ENCODE measurements at regions not wholly inside any gene's neighbourhood (a gene's known extent, or its start where the extent isn't known, plus 50 kb on each side); places are given as distances from the start of the nearest gene placed in this dataset.

- no peak overlapping the region for H3K4me3 ChIP-seq
- 56% methylated on average over 5 of the region's 5 CpGs for WGBS
- H3K9me3 ChIP-seq: no peaks in the 10 kb centered on the region
- H3K27me3 ChIP-seq: no peaks in the 10 kb centered on the region
- no peak overlapping the region for H3K27ac ChIP-seq
- no peaks in the 10 kb centered on the region for H3K36me3 ChIP-seq
- DNase-seq (ENCODE audit: low spot score in 2 of 2): no peak
- TF ChIP-seq POLR2A (IDR thresholded peaks at IDR 0.05): no peak
- no peak for TF ChIP-seq POLR2AphosphoS5 (IDR thresholded peaks at IDR 0.05)
- TF ChIP-seq CTCF (IDR thresholded peaks at IDR 0.05): no peak
- H3K4me1 ChIP-seq: no peaks in the 10 kb centered on the region
Measured at GRCh38 chr18:41721103-41721790, 233.8 kb upstream of the PIK3C3 start.

DNA sequence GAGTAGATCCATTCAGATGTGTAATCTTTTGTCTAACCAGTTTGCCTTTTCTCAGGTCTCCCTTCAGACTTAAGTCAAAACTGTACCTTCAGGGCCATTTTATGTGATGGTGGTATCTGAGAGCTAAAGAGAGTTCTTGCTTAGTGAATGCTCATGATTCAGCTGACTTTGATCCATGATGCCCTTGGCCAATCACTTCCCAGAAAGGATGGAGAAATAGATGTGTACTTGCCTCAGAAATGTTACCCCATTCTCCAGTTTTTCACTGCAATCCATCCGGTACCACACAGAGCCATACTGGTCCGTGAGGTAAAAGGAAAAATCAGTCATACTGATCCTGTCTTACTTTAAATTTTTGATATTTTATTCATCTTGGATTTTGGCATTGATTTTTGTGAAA is 234.8 kb upstream of the PIK3C3 start:
- 93% methylated on average over 2 of the region's 2 CpGs for WGBS
- no peaks in the 10 kb centered on the region for H3K36me3 ChIP-seq
- no peaks in the 10 kb centered on the region for H3K9me3 ChIP-seq
- H3K4me1 ChIP-seq: no peaks in the 10 kb centered on the region
- DNase-seq (ENCODE audit: low spot score in 2 of 2): no peak
- no peak overlapping the region for H3K27ac ChIP-seq
- H3K27me3 ChIP-seq: no peaks in the 10 kb centered on the region
- H3K4me3 ChIP-seq: no peak overlapping the region
- TF ChIP-seq CTCF (IDR thresholded peaks at IDR 0.05): no peak
- no peak for TF ChIP-seq POLR2A (IDR thresholded peaks at IDR 0.05)
- TF ChIP-seq EP300 (IDR thresholded peaks at IDR 0.05): no peak
- no peak for TF ChIP-seq POLR2AphosphoS5 (IDR thresholded peaks at IDR 0.05)

DNA sequence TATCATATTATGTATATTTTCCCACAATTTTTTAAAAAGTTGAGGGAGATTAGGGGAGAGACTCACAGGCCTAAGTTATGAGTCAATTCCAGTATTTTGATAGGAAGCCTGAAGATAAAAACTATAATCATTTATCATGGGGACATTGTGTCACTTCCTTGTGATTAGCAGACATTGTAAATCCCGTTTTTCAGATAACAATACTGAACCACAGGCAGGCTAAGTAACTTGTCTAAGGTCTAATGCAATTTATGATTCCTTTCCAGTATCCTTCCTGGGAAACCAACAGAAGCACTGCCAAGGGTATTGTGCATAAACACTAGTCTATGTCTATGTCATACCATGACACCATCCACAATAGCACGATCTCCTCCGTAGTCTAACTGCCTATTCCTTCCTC is 235.2 kb upstream of the PIK3C3 start:
- H3K4me3 ChIP-seq: no peak overlapping the region
- no peaks in the 10 kb centered on the region for H3K27me3 ChIP-seq
- H3K36me3 ChIP-seq: no peaks in the 10 kb centered on the region
- H3K9me3 ChIP-seq: no peaks in the 10 kb centered on the region
- H3K4me1 ChIP-seq: no peaks in the 10 kb centered on the region
- WGBS: 68% methylated on average over 3 of the region's 3 CpGs
- no peak for DNase-seq (ENCODE audit: low spot score in 2 of 2)
- H3K27ac ChIP-seq: no peak overlapping the region
- no peak for TF ChIP-seq EP300 (IDR thresholded peaks at IDR 0.05)
- no peak for TF ChIP-seq POLR2AphosphoS5 (IDR thresholded peaks at IDR 0.05)
- no peak for TF ChIP-seq CTCF (IDR thresholded peaks at IDR 0.05)
- TF ChIP-seq POLR2A (IDR thresholded peaks at IDR 0.05): no peak

- DNase-seq (ENCODE audit: low spot score in 2 of 2): no peak
- no peak overlapping the region for H3K4me3 ChIP-seq
- no peaks in the 10 kb centered on the region for H3K36me3 ChIP-seq
- H3K27me3 ChIP-seq: no peaks in the 10 kb centered on the region
- no peaks in the 10 kb centered on the region for H3K4me1 ChIP-seq
- H3K9me3 ChIP-seq: no peaks in the 10 kb centered on the region
- H3K27ac ChIP-seq: no peak overlapping the region
- TF ChIP-seq POLR2A (IDR thresholded peaks at IDR 0.05) (no peak), POLR2AphosphoS5 (IDR thresholded peaks at IDR 0.05) (no peak), CTCF (IDR thresholded peaks at IDR 0.05) (no peak), EP300 (IDR thresholded peaks at IDR 0.05) (no peak)
Measured at GRCh38 chr18:41714872-41715271, 240.2 kb upstream of the PIK3C3 start.

- H3K4me1 ChIP-seq: no peaks in the 10 kb centered on the region
- no peaks in the 10 kb centered on the region for H3K9me3 ChIP-seq
- no peaks in the 10 kb centered on the region for H3K36me3 ChIP-seq
- no peak overlapping the region for H3K27ac ChIP-seq
- no peak overlapping the region for H3K4me3 ChIP-seq
- WGBS: 85% methylated on average over 3 of the region's 3 CpGs
- no peak for TF ChIP-seq EP300 (IDR thresholded peaks at IDR 0.05)
- no peak for TF ChIP-seq POLR2A (IDR thresholded peaks at IDR 0.05)
- TF ChIP-seq CTCF (IDR thresholded peaks at IDR 0.05): no peak
- no peak for TF ChIP-seq POLR2AphosphoS5 (IDR thresholded peaks at IDR 0.05)
- no peak for DNase-seq (ENCODE audit: low spot score in 2 of 2)
- H3K27me3 ChIP-seq: no peaks in the 10 kb centered on the region
Measured at GRCh38 chr18:41713969-41714825, 240.8 kb upstream of the PIK3C3 start.
